Skeletal muscle tissue (tissue), 3 donors: ENCODE measurements at regions not wholly inside any gene's neighbourhood (a gene's known extent, or its start where the extent isn't known, plus 50 kb on each side); places are given as distances from the start of the nearest gene placed in this dataset.

Experiments used
- H3K27ac ChIP-seq: one replicate; pipeline ENCODE4 v1.7.0; 2013; ENCODE audit warnings: mild to moderate bottlenecking, low read depth, low read length, inconsistent platforms
- H3K27me3 ChIP-seq, 3 donors: one replicate each; pipeline ENCODE4 v1.7.0; 2013; ENCODE audit warnings: low read length in 3 of 3; ENCODE audit not compliant: control insufficient read depth in 3 of 3, insufficient read depth in 3 of 3
- H3K36me3 ChIP-seq, 3 donors: one replicate each; pipeline ENCODE4 v1.7.0; 2013; ENCODE audit warnings: low read length in 3 of 3; ENCODE audit not compliant: control insufficient read depth in 3 of 3, insufficient read depth in 3 of 3
- H3K4me1 ChIP-seq, 3 donors: one replicate each; pipeline ENCODE4 v1.7.0; 2013; ENCODE audit warnings: low read length in 3 of 3, mild to moderate bottlenecking in 3 of 3; ENCODE audit not compliant: control insufficient read depth in 3 of 3, insufficient read depth in 3 of 3
- H3K4me3 ChIP-seq, 3 donors: one replicate each; pipeline ENCODE4 v1.7.0; 2013; ENCODE audit warnings: low read length in 3 of 3
- H3K9ac ChIP-seq, 3 donors: one replicate each; pipeline ENCODE4 v1.7.0; 2013; ENCODE audit warnings: low read length in 3 of 3, mild to moderate bottlenecking in 3 of 3, moderate library complexity in 2 of 3, low read depth in 1 of 3
- H3K9me3 ChIP-seq, 3 donors: one replicate each; pipeline ENCODE4 v1.7.0; 2013; ENCODE audit warnings: low read length in 3 of 3; ENCODE audit not compliant: control insufficient read depth in 3 of 3
- donor health status: Osteomylitis.

DNA sequence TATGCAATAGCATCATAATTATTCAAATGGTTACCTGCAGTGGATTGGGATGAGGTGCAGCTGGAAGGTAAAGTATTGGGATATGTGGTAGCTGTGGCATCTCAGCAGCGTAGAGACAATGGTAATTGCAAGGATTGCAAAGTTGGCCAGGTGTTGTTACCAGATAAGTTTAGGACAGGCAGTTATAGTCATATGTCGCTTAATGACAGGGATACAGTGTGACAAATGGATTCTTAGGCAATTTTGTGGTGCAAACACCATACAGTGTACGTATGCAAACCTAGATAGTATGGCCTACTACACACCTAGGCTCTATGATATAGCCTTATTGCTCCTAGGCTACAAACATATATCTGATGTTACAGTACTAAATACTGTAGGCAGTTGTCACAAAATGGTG, 163.5 kb upstream of the LYZL2 start:
- Histone ChIP-seq H3K36me3 (no peaks in the 10 kb centered on the region), H3K27ac (no peak overlapping the region), H3K4me3 (no peak overlapping the region), H3K27me3 (no peaks in the 10 kb centered on the region), H3K9ac (no peak overlapping the region), H3K9me3 (no peaks in the 10 kb centered on the region), H3K4me1 (no peaks in the 10 kb centered on the region)

DNA sequence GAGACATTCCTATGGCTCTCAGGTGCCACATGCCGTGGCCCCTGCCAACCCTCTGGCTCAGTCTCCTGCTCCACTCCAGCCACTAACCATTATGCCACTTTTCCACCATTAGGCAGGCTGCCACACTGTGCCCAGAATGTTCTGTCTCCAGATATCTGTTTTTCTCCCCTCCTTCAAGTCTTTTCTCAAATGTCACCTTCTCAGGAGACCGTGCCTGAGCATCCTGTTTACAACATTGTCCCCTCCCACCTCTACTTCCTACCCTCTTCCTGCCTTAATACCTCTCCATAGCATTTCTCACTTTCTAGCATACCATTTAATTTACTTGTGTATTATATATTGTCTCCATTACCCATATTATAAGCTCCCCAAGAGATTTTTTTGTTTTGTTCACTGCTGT, 162.5 kb upstream of the LYZL2 start:
- H3K27me3 ChIP-seq: no peaks in the 10 kb centered on the region
- no peak overlapping the region for H3K9ac ChIP-seq
- no peak overlapping the region for H3K4me3 ChIP-seq
- no peaks in the 10 kb centered on the region for H3K9me3 ChIP-seq
- no peaks in the 10 kb centered on the region for H3K4me1 ChIP-seq
- H3K36me3 ChIP-seq: no peaks in the 10 kb centered on the region
- no peak overlapping the region for H3K27ac ChIP-seq

DNA sequence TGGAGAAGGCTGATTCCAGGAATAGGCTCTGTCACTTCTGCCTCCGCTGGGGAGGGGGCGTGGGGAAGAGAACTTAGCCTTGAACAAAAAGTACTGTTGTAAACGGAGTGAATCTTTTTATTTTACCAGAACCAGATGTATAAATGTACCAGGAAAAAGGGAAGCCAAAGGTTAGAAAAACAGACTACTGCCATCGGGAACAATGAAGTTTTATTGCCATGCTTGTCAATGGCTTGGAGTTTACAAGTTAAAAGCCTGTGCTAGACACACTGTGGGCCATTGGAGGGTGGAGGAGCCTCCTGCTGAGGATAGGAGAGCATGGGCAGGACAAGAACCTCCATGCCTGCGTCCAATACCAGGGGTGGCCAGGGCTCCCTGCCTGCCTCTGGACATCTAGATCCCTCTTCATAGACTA, 161.7 kb upstream of the LYZL2 start:
- H3K4me3 ChIP-seq: no peak overlapping the region

DNA sequence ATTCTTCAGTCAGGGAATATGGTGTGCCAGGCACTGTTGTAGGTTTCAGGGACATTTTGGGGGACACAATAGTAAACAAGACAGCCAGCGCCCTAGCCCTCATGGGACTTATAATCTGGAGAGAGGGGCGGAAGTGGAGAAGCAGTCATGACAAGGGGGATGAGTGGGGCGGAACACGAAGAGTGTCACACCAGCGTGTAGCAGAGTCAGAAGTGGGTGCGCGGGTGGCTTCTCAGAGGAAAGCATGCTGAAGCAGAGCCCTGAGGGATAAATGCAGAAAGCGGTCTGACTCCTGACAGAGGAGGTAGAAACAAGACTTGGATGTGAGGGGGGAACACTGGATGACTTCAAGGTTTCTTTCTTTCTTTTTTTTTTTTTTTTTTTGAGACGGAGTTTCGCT, 160.3 kb upstream of the LYZL2 start:
- no peak overlapping the region for H3K9ac ChIP-seq
- no peaks in the 10 kb centered on the region for H3K9me3 ChIP-seq
- peaks cover 4 to 5% (median 5%) of the 10 kb centered on the region in 3 donors for H3K4me1 ChIP-seq
- no peak overlapping the region for H3K27ac ChIP-seq
- H3K4me3 ChIP-seq: no peak overlapping the region
- no peaks in the 10 kb centered on the region for H3K27me3 ChIP-seq
- no peaks in the 10 kb centered on the region for H3K36me3 ChIP-seq

More for the DNA sequence above, 161.7 kb upstream of the LYZL2 start:
- no peak overlapping the region for H3K9ac ChIP-seq
- H3K27ac ChIP-seq: no peak overlapping the region
- no peaks in the 10 kb centered on the region for H3K4me1 ChIP-seq
- no peaks in the 10 kb centered on the region for H3K9me3 ChIP-seq
- no peaks in the 10 kb centered on the region for H3K27me3 ChIP-seq
- no peaks in the 10 kb centered on the region for H3K36me3 ChIP-seq

GRCh38 chr10:30788307-30788706, 158.8 kb upstream of the LYZL2 start:
- Histone ChIP-seq H3K27me3 (no peaks in the 10 kb centered on the region), H3K4me3 (no peak overlapping the region), H3K4me1 (peaks cover 12 to 14% (median 14%) of the 10 kb centered on the region in 3 donors), H3K27ac (no peak overlapping the region), H3K36me3 (no peaks in the 10 kb centered on the region), H3K9me3 (no peaks in the 10 kb centered on the region), H3K9ac (no peak overlapping the region)

DNA sequence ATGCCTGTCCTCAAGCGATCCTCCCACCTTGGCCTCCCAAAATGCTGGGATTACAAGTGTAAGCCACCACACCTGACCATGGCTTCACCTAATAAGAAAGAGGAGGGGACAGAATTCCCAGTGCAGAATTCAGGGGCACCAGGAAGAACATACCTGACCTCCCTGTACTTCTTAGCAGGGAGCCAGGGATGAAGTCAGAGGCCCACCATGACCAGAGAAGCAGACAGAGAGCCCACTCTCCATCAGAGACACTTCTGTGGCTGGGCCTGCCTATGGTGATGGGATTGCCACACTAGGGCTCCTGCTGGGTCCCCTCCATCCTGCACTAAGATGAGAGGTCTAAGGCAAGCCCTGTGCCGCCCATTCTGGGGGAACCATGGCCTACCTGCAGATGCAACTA, 157.4 kb upstream of the LYZL2 start:
- Histone ChIP-seq H3K36me3 (no peaks in the 10 kb centered on the region), H3K4me3 (no peak overlapping the region), H3K9ac (no peak overlapping the region), H3K9me3 (no peaks in the 10 kb centered on the region), H3K27me3 (no peaks in the 10 kb centered on the region), H3K27ac (no peak overlapping the region), H3K4me1 (peaks cover 19 to 23% (median 20%) of the 10 kb centered on the region in 3 donors)

GRCh38 chr10:30786131-30786530, 156.6 kb upstream of the LYZL2 start:
- Histone ChIP-seq H3K27me3 (no peaks in the 10 kb centered on the region), H3K9ac (no peak overlapping the region), H3K27ac (peak overlapping the region; percentile 94), H3K4me1 (peaks cover 20 to 25% (median 22%) of the 10 kb centered on the region in 3 donors), H3K36me3 (no peaks in the 10 kb centered on the region), H3K9me3 (no peaks in the 10 kb centered on the region), H3K4me3 (no peak overlapping the region)

- H3K4me1 ChIP-seq: peaks cover 20 to 25% (median 22%) of the 10 kb centered on the region in 3 donors
- no peaks in the 10 kb centered on the region for H3K36me3 ChIP-seq
- no peaks in the 10 kb centered on the region for H3K9me3 ChIP-seq
- peak overlapping the region; percentile 94 for H3K27ac ChIP-seq
- H3K9ac ChIP-seq: peak overlapping the region; percentile 78 to 87 (median 85)
- H3K4me3 ChIP-seq: peak overlapping the region; percentile 80 to 86 (median 81)
- no peaks in the 10 kb centered on the region for H3K27me3 ChIP-seq
Observed at GRCh38 chr10:30784897-30785605, 155.5 kb upstream of the LYZL2 start.

- H3K27ac ChIP-seq: peak overlapping the region; percentile 94
- no peaks in the 10 kb centered on the region for H3K36me3 ChIP-seq
- H3K4me3 ChIP-seq: peak overlapping the region; percentile 80 to 86 (median 81)
- no peaks in the 10 kb centered on the region for H3K9me3 ChIP-seq
- peak overlapping the region; percentile 78 to 87 (median 85) for H3K9ac ChIP-seq
- no peaks in the 10 kb centered on the region for H3K27me3 ChIP-seq
- peaks cover 20 to 25% (median 22%) of the 10 kb centered on the region in 3 donors for H3K4me1 ChIP-seq
Observed at GRCh38 chr10:30784524-30784896, 155.0 kb upstream of the LYZL2 start.

GRCh38 chr10:30783939-30784501, 154.5 kb upstream of the LYZL2 start:
- Histone ChIP-seq H3K27ac (peak overlapping the region; percentile 94), H3K9me3 (no peaks in the 10 kb centered on the region), H3K36me3 (no peaks in the 10 kb centered on the region), H3K4me3 (peak overlapping the region; percentile 62 to 86 (median 80)), H3K27me3 (no peaks in the 10 kb centered on the region), H3K4me1 (peaks cover 20 to 25% (median 22%) of the 10 kb centered on the region in 3 donors), H3K9ac (peak overlapping the region; percentile 63 to 69 (median 66))
